Gastroesophageal sphincter (tissue), 3 donors: ENCODE measurements at regions not wholly inside any gene's neighbourhood (a gene's known extent, or its start where the extent isn't known, plus 50 kb on each side); places are given as distances from the start of the nearest gene placed in this dataset.

Experiments used
- CTCF ChIP-seq, 4 experiments: fragments of 200-600 bp in 2 of 4; fragments of 450-650 bp in 2 of 4; sonication (generic) in 1 of 4; IDR thresholded peaks; one replicate each; pipeline ENCODE4 v1.5.1; 2017 to 2019; ENCODE audit warnings: antibody characterized with exemption in 4 of 4, mild to moderate bottlenecking in 2 of 4, moderate library complexity in 2 of 4
- EP300 ChIP-seq: sonication (generic); formaldehyde crosslinking; IDR thresholded peaks from one replicate; pipeline ENCODE4 v1.6.1; 2017; ENCODE audit warnings: antibody characterized with exemption, mild to moderate bottlenecking
- POLR2A ChIP-seq, 2 donors: fragments of 450-650 bp; IDR thresholded peaks; one replicate each; pipeline ENCODE4 v1.6.1; 2017; ENCODE audit warnings: antibody characterized with exemption in 2 of 2, mild to moderate bottlenecking in 2 of 2, moderate library complexity in 1 of 2

GRCh38 chr3:143179603-143180002 lies 60.0 kb downstream of the CHST2 start:
- no peak for TF ChIP-seq POLR2A (IDR thresholded peaks at IDR 0.05)
- TF ChIP-seq CTCF (IDR thresholded peaks at IDR 0.05) = no peak
- TF ChIP-seq EP300 = no peak
